ENCODE measurements at regions not wholly inside any gene's neighbourhood (a gene's known extent, or its start where the extent isn't known, plus 50 kb on each side); places are given as distances from the start of the nearest gene placed in this dataset.
"Not testable (repeated sequence)": the region's sequence is repeated elsewhere in the genome, so short reads cannot be mapped to it uniquely, and the experiment has no call there.

DNA sequence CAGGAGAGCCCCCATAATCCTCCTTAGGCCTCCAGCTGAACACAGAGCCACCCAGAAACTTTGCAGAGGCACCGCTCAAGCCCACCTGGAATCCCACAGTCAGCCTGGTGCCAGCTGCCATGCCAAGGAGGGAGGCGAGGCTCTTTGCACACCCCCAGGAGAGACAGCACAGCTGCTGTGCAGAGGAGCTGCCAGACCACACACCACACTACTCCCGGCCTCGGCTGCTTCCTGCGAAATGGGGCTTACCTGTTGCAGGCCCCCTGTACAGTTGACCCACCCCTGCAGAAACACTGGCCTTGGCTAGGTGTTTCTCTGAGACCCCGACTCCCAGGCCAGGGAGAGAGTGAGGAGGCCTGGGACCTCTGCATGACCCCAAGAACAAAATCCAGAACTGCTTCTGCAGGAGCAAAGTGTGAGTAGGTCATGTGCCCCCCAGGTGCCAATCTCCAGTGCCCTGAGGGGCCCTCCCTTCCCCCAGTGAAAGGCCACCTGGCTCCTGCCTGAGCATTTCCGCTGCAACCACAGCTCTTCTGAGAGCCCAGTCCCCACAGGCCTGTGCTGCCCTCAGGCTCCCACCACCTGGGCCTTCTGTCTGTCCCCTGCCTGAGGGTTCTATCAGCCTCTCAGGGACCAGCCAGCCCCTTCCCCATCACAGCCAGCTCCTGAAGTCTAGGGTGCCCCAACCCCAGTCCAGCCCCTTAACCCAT is 580.4 kb downstream of the UQCRFS1 start:
- no peak overlapping the region for H3K4me3 ChIP-seq (ENCODE audit: severe bottlenecking)

DNA sequence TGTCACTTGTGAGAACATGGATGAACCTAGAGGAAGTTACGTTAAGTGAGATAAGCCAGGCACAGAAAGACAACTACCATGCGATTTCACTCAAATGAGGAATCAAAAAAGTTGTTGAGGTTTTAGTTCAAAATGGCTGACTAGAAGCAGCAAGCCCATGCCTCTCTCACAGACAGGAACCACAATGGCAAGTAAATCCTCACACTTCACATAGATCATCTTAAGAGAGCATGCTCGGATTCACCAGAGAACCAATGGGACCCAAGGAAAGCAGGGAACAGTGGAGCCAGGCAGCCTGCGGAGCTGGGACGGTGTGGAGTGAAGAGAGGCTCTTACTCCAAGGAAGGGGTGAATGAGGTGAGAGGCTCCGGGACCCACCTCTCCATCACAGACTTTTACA is 581.0 kb downstream of the UQCRFS1 start:
- no peak overlapping the region for H3K27ac ChIP-seq (ENCODE audit: poor library complexity, severe bottlenecking)
- TF ChIP-seq, protein P1, sequence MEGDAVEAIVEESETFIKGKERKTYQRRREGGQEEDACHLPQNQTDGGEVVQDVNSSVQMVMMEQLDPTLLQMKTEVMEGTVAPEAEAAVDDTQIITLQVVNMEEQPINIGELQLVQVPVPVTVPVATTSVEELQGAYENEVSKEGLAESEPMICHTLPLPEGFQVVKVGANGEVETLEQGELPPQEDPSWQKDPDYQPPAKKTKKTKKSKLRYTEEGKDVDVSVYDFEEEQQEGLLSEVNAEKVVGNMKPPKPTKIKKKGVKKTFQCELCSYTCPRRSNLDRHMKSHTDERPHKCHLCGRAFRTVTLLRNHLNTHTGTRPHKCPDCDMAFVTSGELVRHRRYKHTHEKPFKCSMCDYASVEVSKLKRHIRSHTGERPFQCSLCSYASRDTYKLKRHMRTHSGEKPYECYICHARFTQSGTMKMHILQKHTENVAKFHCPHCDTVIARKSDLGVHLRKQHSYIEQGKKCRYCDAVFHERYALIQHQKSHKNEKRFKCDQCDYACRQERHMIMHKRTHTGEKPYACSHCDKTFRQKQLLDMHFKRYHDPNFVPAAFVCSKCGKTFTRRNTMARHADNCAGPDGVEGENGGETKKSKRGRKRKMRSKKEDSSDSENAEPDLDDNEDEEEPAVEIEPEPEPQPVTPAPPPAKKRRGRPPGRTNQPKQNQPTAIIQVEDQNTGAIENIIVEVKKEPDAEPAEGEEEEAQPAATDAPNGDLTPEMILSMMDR (IDR thresholded peaks at IDR 0.05; ENCODE audit: poor library complexity, severe bottlenecking), result no peak
- no peaks in the 10 kb centered on the region for H3K36me3 ChIP-seq (ENCODE audit: low read depth)
- ATAC-seq (ENCODE audit: low read depth) (no peak), DNase-seq (ENCODE audit: low spot score) (no peak)
- H3K4me1 ChIP-seq (ENCODE audit: insufficient read depth, poor library complexity, severe bottlenecking), result no peaks in the 10 kb centered on the region
- no peak overlapping the region for H3K4me3 ChIP-seq (ENCODE audit: severe bottlenecking)
- H3K9me3 ChIP-seq (ENCODE audit: severe bottlenecking), result peaks cover 4% of the 10 kb centered on the region
- H3K27me3 ChIP-seq (ENCODE audit: insufficient read depth, poor library complexity, severe bottlenecking), result no peaks in the 10 kb centered on the region

More for the DNA sequence above, 580.4 kb downstream of the UQCRFS1 start:
- Histone ChIP-seq H3K4me1 (ENCODE audit: insufficient read depth, poor library complexity, severe bottlenecking) (no peaks in the 10 kb centered on the region), H3K27me3 (ENCODE audit: insufficient read depth, poor library complexity, severe bottlenecking) (no peaks in the 10 kb centered on the region), H3K36me3 (ENCODE audit: low read depth) (no peaks in the 10 kb centered on the region), H3K27ac (ENCODE audit: poor library complexity, severe bottlenecking) (no peak overlapping the region), H3K9me3 (ENCODE audit: severe bottlenecking) (peaks cover 4% of the 10 kb centered on the region)
- ATAC-seq (ENCODE audit: low read depth), result no peak; the same call in 2 of the 3 replicates
- DNase-seq (ENCODE audit: low spot score), result no peak
- TF ChIP-seq, protein P1 (IDR thresholded peaks at IDR 0.05; ENCODE audit: poor library complexity, severe bottlenecking), result no peak

DNA sequence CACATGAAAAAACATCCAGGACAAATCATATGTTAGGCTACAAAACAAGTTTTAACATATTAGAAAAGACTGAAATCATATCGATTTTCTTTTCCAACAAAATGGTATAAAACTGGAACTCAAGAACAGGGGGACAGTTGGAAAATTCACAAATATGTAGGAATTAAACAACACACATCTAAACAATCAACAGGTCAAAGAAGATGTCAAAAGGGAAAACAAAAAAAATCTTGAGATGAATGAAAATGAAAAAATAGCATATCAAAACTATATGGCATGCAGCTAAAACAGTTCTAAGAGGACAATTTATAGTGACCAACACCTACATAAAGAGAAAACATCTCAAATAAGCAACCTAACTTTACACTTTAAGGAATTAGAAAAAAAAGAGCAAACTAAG is 585.3 kb downstream of the UQCRFS1 start:
- Histone ChIP-seq H3K9me3 (ENCODE audit: severe bottlenecking) (peaks cover 4% of the 10 kb centered on the region), H3K4me1 (ENCODE audit: insufficient read depth, poor library complexity, severe bottlenecking) (no peaks in the 10 kb centered on the region), H3K36me3 (ENCODE audit: low read depth) (no peaks in the 10 kb centered on the region), H3K27ac (ENCODE audit: poor library complexity, severe bottlenecking) (no peak overlapping the region), H3K27me3 (ENCODE audit: insufficient read depth, poor library complexity, severe bottlenecking) (no peaks in the 10 kb centered on the region), H3K4me3 (ENCODE audit: severe bottlenecking) (no peak overlapping the region)
- ATAC-seq (ENCODE audit: low read depth) (no peak), DNase-seq (ENCODE audit: low spot score) (no peak)
- TF ChIP-seq, protein P1 (IDR thresholded peaks at IDR 0.05; ENCODE audit: poor library complexity, severe bottlenecking), result no peak

DNA sequence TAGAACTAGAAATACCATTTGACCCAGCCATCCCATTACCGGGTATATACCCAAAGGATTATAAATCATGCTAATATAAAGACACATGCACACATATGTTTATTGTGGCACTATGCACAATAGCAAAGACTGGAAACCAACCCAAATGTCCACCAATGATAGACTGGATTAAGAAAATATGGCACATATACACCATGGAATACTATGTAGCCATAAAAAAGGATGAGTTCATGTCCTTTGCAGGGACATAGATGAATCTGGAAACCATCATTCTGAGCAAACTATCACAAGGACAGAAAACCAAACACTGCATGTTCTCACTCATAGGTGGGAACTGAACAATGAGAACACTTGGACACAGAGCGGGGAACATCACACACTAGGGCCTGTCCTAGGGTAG is 586.5 kb downstream of the UQCRFS1 start:
- H3K4me1 ChIP-seq (ENCODE audit: insufficient read depth, poor library complexity, severe bottlenecking); H3K4me3 ChIP-seq (ENCODE audit: severe bottlenecking); H3K27ac ChIP-seq (ENCODE audit: poor library complexity, severe bottlenecking); DNase-seq (ENCODE audit: low spot score); H3K36me3 ChIP-seq (ENCODE audit: low read depth); ATAC-seq (ENCODE audit: low read depth); H3K27me3 ChIP-seq (ENCODE audit: insufficient read depth, poor library complexity, severe bottlenecking); H3K9me3 ChIP-seq (ENCODE audit: severe bottlenecking): not testable (repeated sequence)

DNA sequence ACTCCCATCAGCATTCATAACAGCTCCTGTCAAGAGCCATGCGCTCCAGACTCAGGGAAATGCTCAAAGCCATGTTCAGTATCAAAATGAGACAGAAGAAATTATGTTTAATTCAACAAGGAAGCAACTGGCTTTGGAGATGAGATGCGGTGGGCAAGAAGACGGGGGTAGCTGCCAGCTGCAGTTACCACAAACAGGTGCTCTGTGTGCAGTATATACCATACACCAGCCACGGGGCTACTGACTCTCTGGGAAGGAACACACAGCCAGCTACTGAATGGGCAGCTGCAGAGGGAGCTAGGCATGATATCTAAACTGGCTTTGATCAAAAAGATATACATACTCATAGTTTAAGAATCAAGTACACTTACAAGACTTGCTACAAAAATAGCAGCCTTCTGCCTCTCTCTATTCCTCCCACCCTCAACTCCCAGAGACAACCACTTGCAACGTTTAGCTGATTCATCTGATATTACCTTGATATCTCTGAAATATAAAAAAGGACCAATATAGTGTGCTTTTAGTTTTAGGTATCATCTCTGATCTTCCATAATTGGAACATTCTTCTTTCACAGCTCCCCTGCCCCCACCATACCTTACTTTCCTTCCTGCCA is 593.0 kb downstream of the UQCRFS1 start:
- Histone ChIP-seq H3K4me3 (ENCODE audit: severe bottlenecking) (no peak overlapping the region), H3K36me3 (ENCODE audit: low read depth) (no peaks in the 10 kb centered on the region), H3K9me3 (ENCODE audit: severe bottlenecking) (no peaks in the 10 kb centered on the region), H3K27me3 (ENCODE audit: insufficient read depth, poor library complexity, severe bottlenecking) (no peaks in the 10 kb centered on the region), H3K27ac (ENCODE audit: poor library complexity, severe bottlenecking) (no peak overlapping the region), H3K4me1 (ENCODE audit: insufficient read depth, poor library complexity, severe bottlenecking) (no peaks in the 10 kb centered on the region)
- DNase-seq (ENCODE audit: low spot score) (no peak), ATAC-seq (ENCODE audit: low read depth) (no peak)
- TF ChIP-seq, protein P1 (IDR thresholded peaks at IDR 0.05; ENCODE audit: poor library complexity, severe bottlenecking), result no peak
